HG02678 (cell line): ENCODE measurements at regions not wholly inside any gene's neighbourhood (a gene's known extent, or its start where the extent isn't known, plus 50 kb on each side); places are given as distances from the start of the nearest gene placed in this dataset.

ENCODE experiments used
- ATAC-seq: cut with Tn5 transposase; IDR thresholded peaks from one replicate; pipeline ENCODE4 v1.9.1; 2021; ENCODE audit warnings: mild to moderate bottlenecking, moderate library complexity; ENCODE audit not compliant: unreplicated experiment

GRCh38 chr2:104668631-104669030, 185.3 kb upstream of the POU3F3 start:
- ATAC-seq, result no peak

- no peak for ATAC-seq
Observed at GRCh38 chr2:104673225-104673624, 180.7 kb upstream of the POU3F3 start.

GRCh38 chr2:104678181-104678580, 175.7 kb upstream of the POU3F3 start:
- no peak for ATAC-seq

- no peak for ATAC-seq
Observed at GRCh38 chr2:104685591-104685990, 168.3 kb upstream of the POU3F3 start.

- no peak for ATAC-seq
Observed at GRCh38 chr2:104687147-104687546, 166.8 kb upstream of the POU3F3 start.

- ATAC-seq, result no peak
Observed at GRCh38 chr2:104690255-104690984, 163.5 kb upstream of the POU3F3 start.

GRCh38 chr2:104698276-104698675, 155.6 kb upstream of the POU3F3 start:
- no peak for ATAC-seq

GRCh38 chr2:104701411-104701911, 152.5 kb upstream of the POU3F3 start:
- no peak for ATAC-seq

GRCh38 chr2:104702031-104702850, 151.7 kb upstream of the POU3F3 start:
- no peak for ATAC-seq

- no peak for ATAC-seq
Observed at GRCh38 chr2:104703669-104704068, 150.2 kb upstream of the POU3F3 start.

GRCh38 chr2:104704496-104705245, 149.2 kb upstream of the POU3F3 start:
- no peak for ATAC-seq

- no peak for ATAC-seq
Observed at GRCh38 chr2:104707056-104707455, 146.9 kb upstream of the POU3F3 start.

- no peak for ATAC-seq
Observed at GRCh38 chr2:104708967-104709366, 144.9 kb upstream of the POU3F3 start.

GRCh38 chr2:104716061-104716460, 137.9 kb upstream of the POU3F3 start:
- no peak for ATAC-seq

GRCh38 chr2:104733226-104733943, 120.5 kb upstream of the POU3F3 start:
- ATAC-seq, result peak; percentile 88

- no peak for ATAC-seq
Observed at GRCh38 chr2:104734937-104735586, 118.9 kb upstream of the POU3F3 start.

- ATAC-seq, result no peak
Observed at GRCh38 chr2:104736026-104736425, 117.9 kb upstream of the POU3F3 start.

- no peak for ATAC-seq
Observed at GRCh38 chr2:104741860-104742259, 112.1 kb upstream of the POU3F3 start.

- ATAC-seq, result no peak
Observed at GRCh38 chr2:104744537-104744936, 109.4 kb upstream of the POU3F3 start.

- no peak for ATAC-seq
Observed at GRCh38 chr2:104745846-104746245, 108.1 kb upstream of the POU3F3 start.
